DMS53 treated with DMSO at 0.1 percent for 48 hours (cell line): ENCODE measurements at regions not wholly inside any gene's neighbourhood (a gene's known extent, or its start where the extent isn't known, plus 50 kb on each side); places are given as distances from the start of the nearest gene placed in this dataset.

Experiments
- DNase-seq: peaks from one replicate; lab custom pipeline; 2025; ENCODE audit not compliant: unreplicated experiment; lab: John Stamatoyannopoulos, UW

DNA sequence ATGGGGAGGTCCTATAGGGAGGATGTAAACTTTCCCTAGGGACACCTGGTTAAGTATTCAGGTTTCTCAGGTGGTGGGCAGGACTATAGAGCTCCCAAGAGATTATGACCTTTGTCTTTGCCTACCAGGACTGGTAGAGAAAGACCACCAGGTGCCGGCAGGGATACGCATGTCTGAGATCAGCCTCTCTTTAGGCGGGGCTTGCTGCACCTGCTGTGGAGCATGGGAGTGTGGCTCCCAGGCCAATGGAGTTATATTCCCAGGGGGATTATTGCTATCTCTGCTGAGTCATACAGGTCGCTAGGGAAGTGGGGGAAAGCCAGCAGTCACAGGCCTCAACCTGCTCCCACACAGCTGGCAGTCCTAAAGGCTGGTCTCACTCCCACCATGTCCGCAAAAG lies 280.5 kb upstream of the MMS22L start:
- DNase-seq, result no peak

DNA sequence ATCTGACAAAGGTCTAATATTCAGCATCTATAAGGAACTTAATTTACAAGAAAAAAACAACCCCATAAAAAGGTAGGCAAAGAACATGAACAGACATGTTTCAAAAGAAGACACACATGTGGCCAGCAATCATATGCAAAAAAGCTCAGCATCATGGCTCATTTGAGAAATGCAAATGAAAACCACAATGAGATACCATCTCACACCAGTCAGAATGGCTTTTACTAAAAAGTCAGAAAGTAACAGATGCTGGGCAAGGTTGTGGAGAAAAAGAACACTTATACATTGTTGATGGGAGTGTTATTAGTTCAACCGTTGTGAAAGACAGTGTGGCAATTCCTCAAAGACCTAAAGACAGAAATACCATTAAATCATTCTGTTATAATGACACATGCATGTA lies 289.9 kb upstream of the MMS22L start:
- DNase-seq, result no peak

DNA sequence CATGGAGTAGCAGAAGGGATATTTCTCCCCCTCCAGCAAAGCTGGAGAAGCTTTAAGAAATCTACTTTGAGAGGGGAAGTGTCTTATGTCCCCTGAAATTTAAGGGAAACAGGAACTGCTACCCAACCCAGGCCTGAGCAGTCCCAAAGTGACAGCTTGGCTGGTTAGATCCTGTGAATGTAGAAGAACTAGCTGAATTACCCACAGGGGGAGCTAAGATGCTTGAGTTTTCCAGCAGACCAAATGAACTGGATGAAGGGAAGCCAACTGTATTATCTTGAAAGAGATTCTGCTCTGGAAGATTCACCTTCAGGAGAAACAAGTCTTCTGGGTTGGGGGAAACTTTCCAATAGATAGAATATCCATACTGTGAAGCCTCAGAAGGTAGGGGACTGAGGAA lies 303.3 kb upstream of the MMS22L start:
- no peak for DNase-seq

DNA sequence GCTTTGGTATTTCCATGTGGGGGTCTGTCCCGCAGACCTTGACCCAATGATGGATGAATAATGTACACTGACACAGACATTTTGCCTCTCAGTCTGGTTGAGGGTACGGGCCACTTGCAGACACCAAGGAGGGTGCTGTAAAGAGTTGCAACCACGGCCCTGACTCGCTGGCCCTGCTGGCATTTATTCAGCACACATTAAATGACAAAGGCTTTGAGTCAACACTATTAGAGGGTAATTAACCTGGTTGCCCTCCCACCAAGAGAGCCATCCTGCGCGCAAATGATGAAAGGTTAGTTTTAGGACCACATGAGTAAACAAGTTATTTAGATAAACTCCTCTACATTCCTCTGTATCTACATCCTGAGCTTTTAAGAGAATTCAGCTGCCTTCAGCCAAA lies 308.9 kb upstream of the MMS22L start:
- no peak for DNase-seq

DNA sequence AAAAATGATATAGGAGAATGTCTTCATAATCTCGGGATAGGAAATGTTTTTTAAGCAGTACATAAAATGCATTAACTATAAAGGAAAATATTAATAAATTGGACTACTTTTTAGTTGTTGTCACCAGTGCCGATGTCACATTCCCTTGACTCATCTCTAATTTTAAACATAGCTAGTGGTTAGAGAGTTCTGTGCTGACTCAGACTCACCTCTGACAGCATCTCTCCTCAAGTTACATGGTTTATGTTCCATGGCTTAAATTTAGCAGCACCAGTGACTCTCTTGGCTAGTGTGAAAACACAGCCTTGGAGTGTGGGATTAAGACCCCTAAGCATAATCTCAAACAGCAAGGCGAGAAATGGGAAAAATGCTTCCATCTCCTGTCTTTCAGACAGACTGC lies 311.8 kb upstream of the MMS22L start:
- no peak for DNase-seq

DNA sequence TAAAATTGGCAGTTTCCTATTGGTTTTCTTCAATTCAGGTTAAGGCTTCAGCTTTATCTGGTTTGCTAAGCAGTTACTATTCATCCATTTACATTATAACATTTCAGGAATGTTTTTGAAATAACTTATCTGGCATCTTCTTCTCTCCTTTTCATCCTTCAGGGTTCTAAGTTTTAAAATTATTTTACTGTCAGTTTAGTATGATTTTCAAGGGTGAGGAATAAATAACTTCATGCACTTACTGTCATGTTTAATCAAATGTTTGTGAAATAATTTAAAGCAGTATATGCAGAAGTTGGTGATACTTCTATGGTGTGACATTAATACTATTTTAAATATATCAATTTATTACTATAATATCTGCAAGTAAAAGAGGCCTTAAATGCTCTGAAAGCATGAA lies 338.1 kb upstream of the MMS22L start:
- DNase-seq, result no peak

DNA sequence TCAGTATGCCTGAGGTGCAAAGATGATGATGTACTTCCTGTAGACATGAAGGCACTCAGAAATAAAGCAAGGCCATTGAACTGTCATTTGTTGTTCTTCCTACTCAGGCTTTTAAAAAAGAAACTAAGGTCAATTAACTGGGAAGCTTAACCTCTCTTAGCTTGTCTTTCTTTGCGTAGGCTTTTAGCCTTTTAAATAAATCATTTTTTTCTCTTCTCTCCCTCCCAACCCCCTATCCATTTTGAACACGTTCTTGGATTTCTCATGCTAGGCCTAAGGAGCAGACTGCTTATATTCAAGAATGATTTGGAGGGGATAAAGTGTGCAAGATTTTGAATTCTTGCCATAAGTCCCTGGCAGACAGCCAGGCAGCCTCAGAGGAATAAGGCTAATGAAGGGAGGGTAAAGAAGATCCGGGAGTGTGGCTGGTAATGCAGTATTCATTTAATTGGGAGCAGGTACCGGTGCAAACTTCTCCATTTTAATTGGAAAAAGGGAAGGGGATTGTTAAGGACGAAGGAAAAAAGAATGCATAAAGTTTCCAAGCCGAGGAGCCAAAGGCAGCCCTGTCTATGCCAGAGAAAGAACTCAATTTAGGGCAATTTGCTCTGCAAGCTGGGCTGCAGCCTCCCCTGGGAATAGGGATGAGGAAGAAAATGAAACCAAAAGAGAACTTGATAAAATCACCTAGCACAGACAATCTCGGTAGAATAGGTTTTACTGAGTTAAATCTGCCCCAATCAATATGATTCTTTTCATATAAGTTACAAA lies 343.8 kb upstream of the MMS22L start:
- DNase-seq, result peak; percentile 20

DNA sequence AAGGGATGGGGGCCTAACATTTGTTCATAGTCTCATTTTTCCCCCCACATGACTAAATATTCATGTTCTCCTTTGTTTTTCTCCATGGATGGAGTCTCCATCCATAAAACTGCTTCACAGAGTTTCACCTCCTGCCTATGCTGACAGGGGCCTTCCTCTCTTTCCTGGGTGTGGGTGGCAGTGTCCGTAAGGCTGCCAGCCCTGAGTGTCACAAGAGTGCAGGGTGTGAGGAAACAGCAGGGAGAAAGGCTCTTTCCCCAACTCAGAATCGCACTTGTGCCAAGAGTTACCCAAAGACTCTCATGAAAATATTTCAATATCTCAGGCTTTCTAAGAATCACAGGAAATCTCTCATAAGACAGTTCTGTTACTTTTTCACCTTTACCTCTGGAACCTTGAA lies 346.2 kb upstream of the MMS22L start:
- DNase-seq, result no peak

DNA sequence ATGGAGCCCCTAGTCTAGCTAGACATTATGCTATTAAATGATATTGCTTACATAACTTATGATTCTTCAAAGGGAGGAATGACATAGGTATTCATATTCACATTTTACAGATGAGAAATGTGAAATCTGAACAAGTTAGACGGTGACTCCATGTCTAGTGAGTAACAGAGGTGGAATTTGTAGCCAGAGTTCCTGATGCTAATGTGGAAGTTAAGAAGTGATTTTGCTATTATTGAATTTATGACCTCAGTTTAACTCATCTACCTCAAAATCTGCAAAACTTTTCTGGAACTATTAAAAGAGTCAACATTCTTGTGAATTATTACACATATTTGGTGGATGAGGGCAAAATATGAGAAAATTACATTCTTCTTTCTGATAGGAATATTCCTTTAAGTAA lies 347.6 kb upstream of the MMS22L start:
- DNase-seq, result no peak

DNA sequence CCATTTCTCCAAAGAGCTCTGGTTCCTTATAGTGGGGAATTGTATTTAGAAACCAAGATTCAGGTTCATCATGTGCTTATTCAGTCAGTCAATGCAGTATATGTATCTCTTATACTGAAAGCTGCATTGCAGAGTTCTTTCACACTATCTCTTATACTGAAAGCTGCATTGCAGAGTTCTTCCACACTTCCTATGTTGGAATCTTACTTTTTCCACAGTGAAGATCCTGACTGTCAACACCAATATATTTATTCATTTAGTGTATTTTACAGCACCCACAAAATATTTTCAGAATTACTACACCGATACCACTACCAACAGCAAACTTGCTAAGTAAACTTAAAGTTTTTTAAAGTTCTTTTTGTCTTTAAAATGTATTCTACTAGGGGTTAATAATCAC lies 349.3 kb upstream of the MMS22L start:
- DNase-seq, result no peak

DNA sequence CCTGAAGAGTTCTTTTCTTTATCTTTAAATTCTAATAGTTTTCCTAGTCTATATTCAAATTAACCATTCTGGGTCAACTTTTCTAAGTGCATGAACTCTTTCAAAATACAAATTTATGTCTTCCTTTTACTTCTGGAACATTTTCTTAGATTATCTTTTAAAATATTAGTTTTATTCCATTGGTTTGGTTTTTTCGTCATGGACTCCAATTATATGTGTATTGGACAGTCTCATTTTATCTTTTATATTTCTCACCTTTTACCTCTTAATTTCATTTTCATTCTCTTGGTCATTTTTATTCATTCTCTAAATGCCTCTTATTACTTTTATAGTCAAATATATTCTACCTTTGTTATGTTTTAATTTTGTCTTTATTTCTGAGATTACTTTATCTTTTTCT lies 356.7 kb upstream of the MMS22L start:
- DNase-seq, result no peak

DNA sequence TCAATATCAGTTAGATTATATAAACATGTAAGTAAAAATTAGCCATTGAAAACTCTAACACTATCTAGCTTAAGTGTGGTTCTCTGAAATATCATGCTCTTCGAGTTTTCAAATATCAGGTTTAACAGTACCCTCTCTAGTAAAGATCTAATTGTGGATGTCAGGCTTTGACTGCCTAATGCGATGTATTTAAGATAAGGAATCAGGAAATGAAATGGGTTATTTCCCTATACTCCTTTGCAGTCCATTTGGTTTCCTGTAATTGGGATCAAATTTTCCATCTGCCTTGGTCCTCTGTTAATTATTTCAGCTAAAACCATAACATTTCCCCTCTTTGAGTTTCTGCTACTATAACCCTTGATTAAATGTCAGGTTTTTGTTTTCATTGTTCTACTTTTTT lies 361.3 kb upstream of the MMS22L start:
- no peak for DNase-seq

DNA sequence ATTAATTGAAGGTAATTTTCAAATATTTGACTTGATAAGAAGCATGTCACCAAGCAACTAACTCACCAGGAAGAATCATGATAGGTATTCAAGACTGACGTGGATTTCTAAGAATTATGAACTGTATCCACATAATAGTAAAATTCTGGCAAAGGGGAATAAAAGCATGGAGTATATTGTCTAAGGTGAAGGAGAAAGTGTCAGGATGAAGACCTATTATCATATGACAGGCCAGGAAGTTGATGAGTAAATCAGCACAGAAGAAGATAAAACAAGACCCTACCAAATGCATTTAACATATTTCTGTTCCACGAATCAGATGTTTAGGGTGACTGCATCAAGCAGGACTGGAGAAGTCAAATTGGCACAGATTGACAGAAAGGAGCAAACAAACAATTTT lies 362.7 kb upstream of the MMS22L start:
- DNase-seq, result no peak

DNA sequence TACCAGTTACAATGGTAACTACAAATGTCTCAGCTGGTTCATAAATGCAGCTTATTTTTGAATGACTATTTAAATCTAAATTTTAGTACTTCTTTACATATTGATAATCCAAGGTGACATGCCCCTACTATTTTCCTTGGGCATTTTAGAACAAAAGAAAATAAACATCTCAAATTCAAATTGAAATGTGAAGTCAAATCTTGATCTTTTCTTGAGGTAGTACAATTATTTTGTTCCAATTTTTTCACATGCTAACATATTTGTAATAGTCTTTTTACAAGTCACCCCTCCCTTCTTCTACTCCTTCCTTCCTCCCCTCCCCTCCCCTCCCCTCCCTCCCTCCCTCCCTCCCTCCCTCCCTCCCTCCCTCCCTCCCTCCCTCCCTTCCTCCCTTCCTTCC lies 370.1 kb upstream of the MMS22L start:
- DNase-seq, result no peak

DNA sequence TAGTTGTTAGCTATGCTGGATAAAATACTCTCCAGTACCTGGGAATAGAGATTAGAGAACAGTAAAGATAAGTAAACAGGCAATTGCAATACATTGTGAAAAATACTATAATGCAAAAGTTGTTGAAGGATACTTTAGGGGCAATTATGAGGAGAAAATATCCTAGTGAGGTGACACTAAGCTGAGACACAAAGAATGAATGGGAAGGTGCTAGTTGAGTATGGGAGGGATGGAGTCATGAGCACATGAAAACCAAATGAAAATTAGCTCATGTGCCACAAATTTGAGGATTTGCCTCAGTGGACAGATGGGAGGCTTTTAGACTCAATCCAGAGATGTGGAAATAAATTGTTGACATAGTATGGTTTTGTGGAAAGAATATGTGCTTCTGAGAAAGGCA lies 370.5 kb upstream of the MMS22L start:
- no peak for DNase-seq

DNA sequence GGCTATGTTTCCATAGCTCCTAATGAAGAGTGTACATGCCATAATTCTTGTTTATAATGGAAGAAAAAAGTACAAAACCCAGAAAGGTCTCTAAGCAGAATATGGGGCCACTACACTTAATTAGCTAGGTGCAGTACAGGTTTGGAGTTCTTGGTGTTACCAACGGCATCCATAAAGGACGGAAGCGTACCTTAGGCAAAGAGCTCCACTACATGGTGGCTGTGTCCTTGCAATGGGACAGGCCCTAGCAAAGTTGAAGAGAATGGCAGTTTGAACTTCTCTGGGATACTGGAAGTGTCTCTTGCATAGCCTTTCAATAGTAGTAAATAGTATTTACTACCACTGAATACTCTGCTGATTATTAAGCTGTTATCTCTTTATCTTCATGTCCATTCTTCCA lies 371.7 kb upstream of the MMS22L start:
- no peak for DNase-seq

DNA sequence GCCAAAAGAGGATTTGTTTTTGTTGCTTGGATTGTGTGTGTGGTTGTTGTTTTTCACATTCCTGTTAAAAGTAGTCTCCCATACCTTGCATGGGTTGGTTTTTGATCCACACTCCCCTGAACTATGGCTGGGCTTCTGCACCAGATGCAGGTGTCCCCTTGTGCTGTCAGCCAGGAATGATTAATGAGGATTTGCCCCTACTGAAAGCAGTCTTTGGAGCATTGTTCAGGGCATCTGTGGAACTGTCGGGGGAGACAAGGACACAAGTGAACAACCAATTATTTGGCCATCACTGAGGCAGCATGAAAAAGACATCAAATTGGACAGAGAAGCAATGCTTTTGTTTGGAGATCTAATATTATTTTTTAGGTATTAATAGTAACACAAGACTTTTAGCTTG lies 373.2 kb upstream of the MMS22L start:
- no peak for DNase-seq

DNA sequence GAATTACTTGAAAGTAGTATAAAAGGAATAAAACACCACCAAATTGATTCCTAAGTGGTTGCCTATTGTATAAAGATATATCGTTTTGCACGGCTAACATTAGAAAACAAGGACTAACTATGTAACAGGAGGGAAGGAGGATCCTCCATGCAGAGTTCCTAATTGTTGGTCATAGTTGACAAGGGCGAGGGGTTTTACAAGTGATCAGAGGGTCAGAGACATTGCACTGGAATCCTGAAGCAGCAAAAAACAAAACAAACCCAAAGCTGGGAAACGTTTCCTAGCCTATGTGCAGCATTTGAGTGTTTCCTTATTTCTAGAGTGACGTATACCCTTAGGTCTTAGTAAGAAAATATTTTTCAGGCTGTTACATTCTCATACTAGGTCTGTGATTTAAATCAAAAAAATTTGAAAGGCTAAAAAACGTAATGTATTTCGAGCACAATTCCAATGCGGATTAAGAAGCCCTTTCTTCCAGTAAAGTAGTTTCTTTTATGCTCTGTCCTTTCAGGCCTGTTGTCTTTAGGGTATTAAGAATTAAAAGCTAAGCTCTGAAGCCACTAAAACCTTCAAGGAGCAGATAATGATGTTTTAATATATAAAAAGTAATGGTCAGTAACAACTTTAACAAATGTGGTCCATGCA lies 373.8 kb upstream of the MMS22L start:
- DNase-seq, result no peak

DNA sequence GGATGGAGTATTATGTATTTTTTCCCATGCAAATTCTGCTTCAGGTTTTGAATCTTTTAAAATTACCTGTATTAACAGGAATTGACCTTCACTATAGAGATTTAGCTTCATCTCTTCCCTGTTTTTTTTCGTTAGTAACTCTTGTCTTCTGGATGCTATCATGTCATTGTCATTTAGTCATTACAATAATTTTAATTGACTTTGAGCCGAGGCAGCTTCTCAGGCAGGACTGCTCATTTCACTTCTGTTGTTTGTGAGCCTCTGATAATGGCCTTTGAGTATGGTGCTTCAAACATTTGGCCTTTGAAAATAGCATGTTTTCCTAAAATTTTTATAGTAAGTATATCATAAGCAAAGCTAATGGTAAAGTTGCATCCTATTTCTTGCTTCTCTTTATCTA lies 375.1 kb upstream of the MMS22L start:
- no peak for DNase-seq

DNA sequence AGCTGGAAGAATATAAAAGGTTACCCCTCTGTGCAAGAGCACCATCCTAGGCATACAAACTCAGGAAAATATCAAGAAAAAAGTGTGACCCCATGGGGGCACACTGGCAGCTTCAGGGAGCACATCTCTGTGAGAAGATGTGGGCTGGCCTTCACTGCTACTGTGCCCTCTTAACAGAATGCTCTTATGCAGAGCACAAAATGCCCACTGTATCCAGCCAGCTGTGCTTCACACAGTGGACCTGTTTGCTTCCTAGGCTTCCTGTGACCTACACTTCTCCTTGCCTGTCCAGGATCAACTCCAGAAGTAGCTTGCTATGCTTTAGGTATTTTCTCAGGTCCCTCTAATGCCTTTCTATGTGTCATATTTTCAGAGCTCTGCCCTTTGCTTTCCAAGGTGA lies 380.2 kb upstream of the MMS22L start:
- DNase-seq, result no peak

DNA sequence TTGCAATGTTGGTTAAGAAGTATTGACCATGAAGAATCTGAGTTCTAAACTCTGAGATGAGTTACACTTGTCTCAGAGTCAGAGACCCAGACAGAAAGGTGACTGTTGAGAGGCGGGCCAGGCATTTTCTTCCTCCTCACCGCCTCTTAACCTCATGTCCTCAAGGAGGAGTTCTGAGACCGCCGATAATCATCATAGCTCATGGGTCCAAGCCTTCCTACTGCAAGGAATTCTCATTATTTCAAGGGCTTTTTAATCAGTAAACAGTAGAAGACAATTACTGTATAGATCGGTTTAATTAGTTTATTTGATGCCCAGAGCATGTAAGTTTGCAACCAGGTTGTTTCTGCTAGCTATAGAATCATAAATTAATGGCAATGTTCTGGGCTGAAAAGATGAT lies 382.4 kb upstream of the MMS22L start:
- DNase-seq, result no peak

DNA sequence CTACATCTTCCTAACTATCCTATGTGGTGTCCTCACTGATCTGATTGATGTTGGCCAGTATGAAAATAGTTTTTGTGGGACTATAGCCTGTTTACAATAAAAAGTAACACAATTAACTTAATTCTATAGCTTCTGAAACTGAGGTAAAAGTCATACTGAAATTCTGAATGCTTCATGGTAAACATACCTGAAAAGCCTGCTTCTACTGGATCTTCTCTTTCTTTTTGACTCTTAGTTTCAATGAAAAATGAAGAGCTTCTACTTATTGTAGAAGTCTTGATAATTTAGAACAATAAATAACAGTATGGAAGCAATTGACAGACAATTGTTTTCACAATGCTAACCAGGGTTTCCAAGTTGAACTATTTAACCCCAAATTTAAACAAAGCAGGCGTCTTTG lies 383.9 kb upstream of the MMS22L start:
- DNase-seq, result no peak

DNA sequence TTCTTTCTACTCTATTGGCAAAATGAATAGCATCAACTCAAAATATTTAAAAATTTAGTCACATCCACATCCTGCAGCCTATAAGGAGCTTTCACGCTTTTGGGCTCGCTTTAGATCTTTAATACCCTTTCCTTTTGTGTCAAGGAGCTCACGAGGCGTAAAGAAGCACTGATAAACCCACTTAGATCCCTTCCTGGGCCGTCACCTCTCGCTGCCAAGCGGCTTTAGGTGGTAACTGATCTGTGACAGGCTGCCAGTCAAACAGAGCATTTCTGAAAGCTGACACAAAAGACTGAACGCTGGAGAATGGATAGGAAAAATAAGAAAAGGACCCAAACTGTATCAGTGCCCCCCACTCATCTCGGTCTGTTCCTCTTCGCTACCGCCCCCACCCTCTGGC lies 385.7 kb upstream of the MMS22L start:
- DNase-seq, result peak; percentile 42
